Erythroblast (primary cell): ENCODE measurements at regions not wholly inside any gene's neighbourhood (a gene's known extent, or its start where the extent isn't known, plus 50 kb on each side); places are given as distances from the start of the nearest gene placed in this dataset.

Experiments used
- DNase-seq, 2 experiments: peaks; one replicate each; lab custom pipeline; 2025; lab: John Stamatoyannopoulos, UW
- GATA1 ChIP-seq: IDR thresholded peaks from 2 replicates; pipeline ENCODE4 v1.6.1; 2011; ENCODE audit warnings: low read depth, mild to moderate bottlenecking, control low read depth, low read length, moderate library complexity
- POLR2A ChIP-seq: IDR thresholded peaks from 2 replicates; pipeline ENCODE4 v1.6.1; 2011; ENCODE audit warnings: mild to moderate bottlenecking, low read length

GRCh38 chr2:212923393-212923792 lies 228.0 kb downstream of the IKZF2 start:
- TF ChIP-seq POLR2A (no peak), GATA1 (no peak)
- DNase-seq: no peak

DNA sequence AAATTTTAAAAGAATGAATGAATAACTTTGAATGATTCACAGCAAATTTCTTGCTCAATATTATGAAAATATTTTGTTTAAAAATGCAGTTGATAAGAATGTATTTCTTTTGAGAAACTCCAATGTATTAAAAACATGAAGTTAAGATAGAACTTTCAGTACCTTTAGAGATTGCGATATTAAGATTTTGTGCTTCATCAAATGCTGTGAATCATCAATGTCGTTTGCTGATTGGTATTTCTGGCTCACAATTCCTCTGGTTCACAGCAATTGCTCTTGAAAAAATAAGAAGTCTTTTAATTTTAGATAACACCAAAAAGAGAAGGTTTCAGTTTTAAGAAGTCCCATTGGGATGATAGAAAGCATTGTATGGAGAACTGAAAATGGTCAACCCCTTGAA lies 228.7 kb downstream of the IKZF2 start:
- TF ChIP-seq POLR2A: no peak
- no peak for TF ChIP-seq GATA1
- no peak for DNase-seq

GRCh38 chr2:212921711-212922110 lies 229.7 kb downstream of the IKZF2 start:
- DNase-seq: no peak
- no peak for TF ChIP-seq POLR2A
- TF ChIP-seq GATA1: no peak

- TF ChIP-seq GATA1 (no peak), POLR2A (no peak)
- no peak for DNase-seq
These were observed 230.4 kb downstream of the IKZF2 start for GRCh38 chr2:212921061-212921460.

- TF ChIP-seq GATA1 (no peak), POLR2A (no peak)
- no peak for DNase-seq
These were observed 232.2 kb downstream of the IKZF2 start for GRCh38 chr2:212919238-212919637.

- DNase-seq: no peak
- no peak for TF ChIP-seq POLR2A
- TF ChIP-seq GATA1: no peak
These were observed 233.1 kb downstream of the IKZF2 start for GRCh38 chr2:212918336-212918735.

DNA sequence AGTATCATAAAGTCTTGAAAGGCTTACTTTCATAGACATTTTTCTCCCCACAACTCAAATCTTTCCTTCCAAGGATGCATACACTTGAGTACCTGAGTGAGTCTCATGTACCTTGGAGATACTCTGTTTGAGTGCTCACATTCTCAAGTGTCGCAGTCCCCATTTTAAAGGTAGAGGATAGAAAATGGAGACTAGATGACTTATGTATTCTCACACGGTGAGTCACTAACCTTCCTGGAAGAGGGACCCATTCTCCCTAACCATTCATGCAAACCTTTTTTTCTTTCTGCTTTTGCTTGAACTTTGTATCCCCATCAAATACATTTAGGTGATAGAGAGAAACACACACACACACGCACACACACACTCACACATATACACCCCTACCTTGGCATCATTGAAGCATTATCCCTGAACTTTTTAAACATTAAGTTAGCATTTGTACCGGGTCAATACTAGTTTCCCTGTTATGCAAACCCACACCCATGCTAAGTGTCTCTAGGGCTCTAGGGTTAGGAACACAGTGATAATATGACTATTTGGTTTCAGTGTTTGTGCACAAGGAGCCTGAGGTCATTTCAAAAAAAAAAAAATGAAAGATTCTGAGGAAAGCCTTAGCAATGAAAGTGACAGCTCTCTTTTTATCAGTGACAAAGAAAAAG lies 236.2 kb downstream of the IKZF2 start:
- no peak for DNase-seq
- TF ChIP-seq GATA1: no peak
- no peak for TF ChIP-seq POLR2A

- TF ChIP-seq POLR2A (no peak), GATA1 (no peak)
- no peak for DNase-seq
These were observed 237.0 kb downstream of the IKZF2 start for GRCh38 chr2:212914392-212914791.

- no peak for TF ChIP-seq GATA1
- no peak for TF ChIP-seq POLR2A
- no peak for DNase-seq
These were observed 237.6 kb downstream of the IKZF2 start for GRCh38 chr2:212913640-212914306.

DNA sequence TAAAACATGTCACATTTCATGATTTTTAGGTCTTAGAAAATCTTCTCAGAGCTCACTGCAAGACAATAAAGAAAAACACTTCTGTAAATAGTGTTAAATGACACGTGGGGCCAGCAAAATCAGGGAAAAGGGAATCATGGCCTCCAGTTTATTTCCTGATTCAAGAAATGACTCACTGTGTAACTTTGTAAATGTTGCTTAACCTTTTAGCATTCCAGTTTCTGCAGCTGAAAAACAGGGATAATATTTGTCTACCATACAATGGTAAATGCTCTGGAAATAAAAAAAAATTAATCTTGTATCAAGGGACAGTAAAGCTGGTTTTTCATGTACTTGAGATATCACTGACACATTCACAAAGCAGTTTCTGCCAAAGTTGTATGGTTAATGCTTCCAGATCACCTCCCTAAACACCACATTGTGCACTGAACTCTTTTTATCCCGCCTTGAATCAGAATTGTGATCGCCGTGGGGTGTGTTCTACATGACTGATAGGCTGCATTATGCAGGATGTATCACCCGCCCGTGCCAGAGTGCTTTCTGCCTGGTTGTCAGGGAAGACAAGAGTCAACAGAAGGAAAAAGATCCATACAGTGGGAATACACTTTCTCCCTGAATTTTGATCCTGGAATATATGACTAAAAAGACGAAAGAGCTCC lies 238.8 kb downstream of the IKZF2 start:
- DNase-seq: no peak
- TF ChIP-seq POLR2A (no peak), GATA1 (no peak)

DNA sequence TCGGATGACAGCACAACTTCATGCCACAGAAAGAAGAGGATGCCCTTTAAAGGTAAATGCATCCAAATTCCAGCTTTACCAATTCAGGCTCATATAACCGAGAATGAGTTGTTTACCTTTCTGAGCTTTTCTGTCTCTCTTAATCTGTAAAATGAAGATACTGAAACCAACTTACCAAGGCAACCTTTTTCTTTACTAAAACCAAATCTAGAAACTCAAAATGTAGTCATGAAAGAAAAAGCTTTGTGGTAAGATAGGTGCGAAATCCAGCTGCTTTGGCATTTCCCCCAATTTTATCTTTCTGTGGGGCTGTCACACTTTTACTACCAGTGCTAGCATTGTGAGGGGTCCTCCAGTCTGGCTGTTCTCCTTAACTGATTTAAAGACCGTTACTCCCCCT lies 240.4 kb downstream of the IKZF2 start:
- TF ChIP-seq GATA1: no peak
- no peak for TF ChIP-seq POLR2A

DNA sequence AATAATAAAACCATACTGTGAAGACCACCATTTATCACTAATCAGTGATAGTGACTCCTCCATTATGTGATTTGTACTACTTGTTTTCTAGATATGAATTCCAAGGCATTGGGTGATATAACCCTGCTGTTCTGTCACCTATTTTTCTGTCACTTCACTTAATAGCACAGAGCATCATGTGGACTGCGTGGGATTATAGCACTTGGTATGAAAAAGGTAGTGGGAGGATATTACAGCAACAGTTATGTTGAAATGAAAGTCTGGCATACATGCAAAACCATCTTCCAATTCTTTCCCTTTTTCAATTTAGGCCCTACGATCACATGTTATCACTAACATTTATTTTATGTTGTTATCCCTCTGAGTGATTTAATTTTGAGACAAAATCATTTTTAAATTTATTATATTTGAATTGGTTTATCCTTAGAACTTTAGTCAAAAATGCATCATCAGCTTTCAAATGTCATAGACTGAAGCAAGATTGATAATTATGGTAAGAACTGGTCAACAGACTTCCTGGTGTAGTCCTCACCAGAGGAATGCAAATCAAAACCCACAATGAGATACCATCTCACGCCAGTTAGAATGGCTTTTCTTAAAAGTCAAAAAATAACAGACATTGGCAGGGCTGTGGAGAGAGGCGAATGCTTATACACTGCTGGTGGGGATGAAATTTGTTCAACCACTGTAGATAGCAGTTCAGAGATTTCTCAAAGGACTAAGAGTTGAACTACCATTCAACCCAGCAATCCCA lies 242.6 kb downstream of the IKZF2 start:
- TF ChIP-seq POLR2A: no peak
- no peak for TF ChIP-seq GATA1

More for the DNA sequence above, 240.4 kb downstream of the IKZF2 start:
- no peak for DNase-seq

DNA sequence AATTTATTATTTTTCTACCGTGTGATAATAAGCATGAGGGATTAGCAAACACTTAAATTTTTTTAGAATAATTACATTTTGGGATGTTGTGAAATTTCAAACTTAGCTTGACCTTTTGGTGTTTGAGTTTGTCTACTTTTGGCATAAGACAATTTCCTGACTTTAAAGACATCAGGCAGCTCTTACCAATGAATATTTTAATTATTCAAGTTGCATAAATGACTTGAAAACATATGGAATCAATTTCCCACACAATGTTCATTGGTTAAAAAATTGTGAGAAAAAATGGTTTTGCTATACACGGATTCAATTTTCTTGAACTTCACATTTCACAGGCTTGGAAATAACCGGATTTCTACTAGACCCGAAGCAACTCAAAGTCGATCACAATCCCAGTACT lies 243.4 kb downstream of the IKZF2 start:
- DNase-seq: no peak
- no peak for TF ChIP-seq GATA1
- no peak for TF ChIP-seq POLR2A

More for the DNA sequence above, 242.6 kb downstream of the IKZF2 start:
- no peak for DNase-seq
